HG02588 (cell line): ENCODE measurements at regions not wholly inside any gene's neighbourhood (a gene's known extent, or its start where the extent isn't known, plus 50 kb on each side); places are given as distances from the start of the nearest gene placed in this dataset.

Experiments used
- ATAC-seq: cut with Tn5 transposase; IDR thresholded peaks from one replicate; pipeline ENCODE4 v1.9.1; 2021; ENCODE audit warnings: mild to moderate bottlenecking, moderate library complexity; ENCODE audit not compliant: unreplicated experiment

DNA sequence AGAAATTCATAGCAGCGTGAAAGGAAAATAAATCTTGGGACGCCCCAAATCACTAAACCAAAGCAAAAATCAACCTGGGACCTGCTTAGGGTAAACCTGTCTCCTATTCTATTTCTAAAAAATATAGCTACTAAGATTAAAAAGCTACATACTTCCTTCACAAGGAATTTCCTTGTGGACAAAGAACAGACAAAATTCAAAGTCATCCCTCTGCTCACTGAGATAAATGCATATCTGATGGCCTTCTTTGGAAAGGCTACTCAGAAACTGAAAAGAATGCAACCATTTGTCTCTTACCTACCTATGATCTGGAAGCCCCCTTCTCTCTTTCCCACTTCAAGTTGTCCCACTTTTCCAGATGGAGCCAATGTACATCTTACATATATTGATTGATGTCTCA, 93.0 kb upstream of the CNOT2 start:
- ATAC-seq: no peak

DNA sequence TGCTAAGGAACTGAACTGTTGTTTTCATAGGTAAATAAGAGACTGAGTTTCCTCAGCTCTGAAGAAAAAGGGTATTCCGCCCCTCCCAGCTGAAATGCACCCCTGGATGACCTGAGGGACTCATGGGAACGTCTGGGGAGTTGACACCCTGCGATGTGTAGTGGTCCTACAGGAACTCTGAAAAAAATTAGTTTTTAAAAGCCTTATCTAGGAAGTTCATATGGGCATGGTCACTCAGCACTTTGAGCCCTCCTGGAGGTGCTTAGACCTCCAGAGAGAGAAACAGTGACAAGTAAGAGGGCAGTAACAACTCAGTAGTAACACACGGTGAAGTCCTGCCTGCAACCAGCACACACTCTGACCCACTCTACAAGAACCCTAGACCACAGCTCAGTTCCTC, 91.2 kb upstream of the CNOT2 start:
- no peak for ATAC-seq

DNA sequence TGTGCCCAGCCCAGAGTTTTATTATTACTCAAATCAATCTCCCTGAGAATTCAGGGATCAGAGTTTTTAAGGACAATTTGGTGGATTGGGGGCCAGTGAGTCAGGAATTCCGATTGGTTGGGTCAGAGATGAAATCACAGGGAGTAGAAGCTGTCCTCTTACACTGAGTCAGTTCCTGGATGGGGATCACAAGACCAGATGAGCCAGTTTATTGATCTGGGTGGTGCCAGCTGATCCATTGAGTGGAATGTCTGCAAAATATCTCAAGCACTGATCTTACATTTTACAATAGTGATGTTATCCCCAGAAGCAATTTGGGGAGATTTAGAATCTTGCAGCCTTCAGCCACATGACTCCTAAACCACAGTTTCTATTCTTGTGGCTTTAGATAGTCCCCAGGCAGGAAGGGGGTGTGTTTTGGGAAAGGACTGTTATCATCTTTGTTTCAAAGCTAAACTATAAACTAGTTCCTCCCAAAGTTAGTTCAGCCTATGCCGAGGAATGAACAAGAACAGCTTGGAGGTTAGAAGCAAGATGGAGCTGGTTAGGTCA, 89.1 kb upstream of the CNOT2 start:
- no peak for ATAC-seq

DNA sequence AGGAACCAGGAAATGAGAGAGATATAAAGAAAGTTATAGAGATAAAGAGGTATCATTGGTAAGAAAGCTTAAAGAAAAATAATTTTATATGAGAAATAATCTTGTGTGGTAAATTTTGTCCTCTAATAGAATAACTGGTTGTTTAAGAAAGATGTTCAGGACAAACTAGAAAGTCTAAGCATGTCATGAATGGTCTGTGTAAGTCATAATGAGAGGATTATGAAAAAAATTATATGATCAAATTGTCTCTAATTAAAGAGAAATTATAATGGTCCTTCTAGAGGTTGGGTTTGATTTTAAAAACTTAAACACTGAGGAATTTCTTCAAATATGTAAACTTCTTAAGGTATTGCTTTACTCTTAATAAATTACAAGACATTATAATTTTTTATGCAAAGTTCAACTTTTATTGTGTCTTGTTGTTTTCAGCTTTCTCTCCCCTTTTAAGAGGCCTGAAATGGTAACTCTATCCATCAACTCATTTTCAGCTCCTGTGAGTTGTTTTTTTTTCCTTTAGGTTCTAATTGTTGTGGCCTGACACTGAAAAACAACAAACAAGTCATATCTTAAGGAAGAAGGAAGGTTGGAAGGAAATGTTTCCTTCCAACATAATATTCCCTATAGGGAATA, 88.2 kb upstream of the CNOT2 start:
- ATAC-seq: no peak

DNA sequence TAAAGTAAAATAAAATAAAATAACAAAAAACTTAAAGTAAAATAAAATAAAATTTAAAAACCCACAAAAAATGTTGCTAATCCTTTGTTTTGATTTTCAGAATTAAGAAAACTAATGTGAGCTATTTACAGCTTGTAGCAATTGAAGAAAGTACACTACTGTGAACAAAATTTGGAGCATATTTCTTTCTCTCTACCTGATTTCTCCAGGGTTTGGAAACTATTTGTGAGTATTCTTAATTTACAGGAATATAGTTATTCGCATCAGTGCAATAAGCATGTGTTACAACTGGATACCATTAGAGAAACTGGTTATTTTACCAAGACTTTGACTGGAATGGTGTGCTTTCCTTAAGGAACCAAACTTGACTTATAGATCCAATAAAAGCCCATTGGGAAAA, 86.1 kb upstream of the CNOT2 start:
- no peak for ATAC-seq

DNA sequence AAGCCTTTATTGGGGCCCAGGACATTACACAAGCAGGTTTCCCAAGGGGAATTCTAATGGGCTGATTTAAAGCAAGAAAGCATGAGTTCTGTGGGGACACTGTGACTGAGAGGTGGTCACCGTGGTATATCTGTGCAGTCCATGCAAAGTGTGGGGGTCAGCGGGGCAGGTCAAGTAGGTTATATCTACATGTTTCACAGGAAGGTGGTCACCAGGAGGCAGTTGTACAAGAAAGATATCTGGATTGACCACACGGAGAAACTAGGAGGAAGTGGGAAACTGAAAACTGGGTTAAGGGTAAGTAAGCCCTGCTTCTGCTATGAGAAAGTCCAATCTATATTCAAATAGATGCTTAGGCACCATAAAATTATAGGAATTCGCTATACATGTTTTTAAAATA, 77.8 kb upstream of the CNOT2 start:
- ATAC-seq: no peak

DNA sequence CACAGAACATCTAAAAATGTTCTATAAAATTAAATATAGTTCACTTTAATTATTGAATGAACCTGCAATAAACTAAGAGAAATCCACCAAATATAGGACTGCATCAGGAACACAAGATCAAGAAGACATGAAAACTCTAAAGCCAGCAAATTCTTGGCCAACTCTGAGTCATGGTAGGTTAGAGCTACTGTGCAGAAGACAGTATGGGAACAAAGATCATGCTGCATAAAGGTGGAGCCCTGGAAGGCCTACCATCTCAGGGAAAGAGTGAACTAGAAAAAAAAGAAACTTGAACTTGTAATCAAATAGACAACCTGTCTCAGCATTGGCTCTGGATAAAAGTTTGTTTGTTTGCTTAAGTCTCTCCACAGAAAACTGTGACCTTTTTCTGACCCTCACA, 66.9 kb upstream of the CNOT2 start:
- ATAC-seq: no peak

DNA sequence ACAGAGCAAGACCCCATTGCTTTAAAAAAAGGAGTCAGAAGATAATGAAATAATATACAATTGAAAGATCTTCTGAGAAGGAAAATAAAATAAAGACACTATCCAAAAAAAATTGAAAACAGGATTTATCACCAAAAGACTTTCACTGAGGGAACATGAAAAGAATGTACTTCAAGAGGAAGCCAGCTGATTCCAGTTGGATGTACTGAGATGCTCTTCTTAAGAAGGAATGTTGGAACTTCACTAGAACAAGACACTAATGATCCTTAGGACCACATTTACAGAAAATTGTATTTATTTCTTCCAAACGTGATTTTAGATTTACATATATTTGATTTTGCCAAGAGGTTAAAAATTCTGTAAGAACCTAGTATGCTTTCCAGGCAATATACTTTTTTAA, 65.6 kb upstream of the CNOT2 start:
- ATAC-seq: no peak

DNA sequence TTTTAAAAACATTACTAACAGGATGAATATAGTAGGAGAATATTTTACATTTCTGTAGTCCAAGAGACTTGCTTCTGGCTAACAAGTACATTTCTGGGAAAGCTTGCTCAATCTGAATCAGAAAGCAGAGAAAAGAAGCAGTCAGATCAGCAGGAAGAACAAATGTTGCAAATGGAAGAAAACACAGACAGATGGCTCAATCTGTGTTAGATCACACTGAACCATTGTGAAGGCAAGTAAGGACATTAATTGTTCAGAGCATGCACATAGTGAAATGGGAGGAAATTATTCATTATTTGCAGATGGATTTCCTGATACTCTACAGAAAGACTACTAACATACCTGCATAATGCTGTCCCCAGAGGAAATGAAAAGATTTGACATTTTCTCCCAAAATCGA, 65.2 kb upstream of the CNOT2 start:
- no peak for ATAC-seq

DNA sequence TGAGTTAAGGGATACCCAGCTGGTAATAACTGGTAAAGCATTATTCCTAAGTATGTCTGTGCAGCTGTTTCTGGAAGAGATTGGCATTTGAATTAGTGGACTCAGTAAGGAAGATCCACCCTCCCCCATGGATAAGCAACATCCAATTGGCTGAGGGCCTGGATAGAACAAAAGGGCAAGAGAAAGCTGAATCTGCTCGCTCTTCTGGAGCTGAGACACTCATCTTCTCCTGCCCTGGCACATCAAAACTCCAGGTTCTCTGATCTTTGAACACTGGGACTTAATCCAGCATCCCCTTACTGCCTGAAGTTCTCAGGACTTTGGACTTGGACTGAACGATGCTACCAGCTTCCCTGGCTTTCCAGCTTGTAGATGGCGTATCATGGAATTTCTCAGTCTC, 63.1 kb upstream of the CNOT2 start:
- no peak for ATAC-seq

DNA sequence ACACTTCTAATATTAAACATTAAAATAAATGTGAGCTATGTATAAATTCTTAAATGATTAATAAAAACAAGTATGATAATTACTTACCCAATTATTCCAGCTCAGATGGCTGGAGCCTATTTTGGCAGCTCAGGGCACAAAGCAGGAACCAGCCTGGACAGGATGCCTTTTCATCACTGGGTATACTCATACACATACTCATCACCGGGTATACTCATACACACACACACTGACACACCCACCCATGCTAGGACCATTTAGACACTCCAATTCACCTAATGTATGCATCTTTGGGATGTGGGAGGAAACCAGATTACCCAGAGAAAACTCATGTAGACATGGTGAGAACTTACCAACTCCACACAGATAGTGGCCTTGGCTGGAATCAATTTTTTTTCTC, 57.9 kb upstream of the CNOT2 start:
- ATAC-seq: no peak

DNA sequence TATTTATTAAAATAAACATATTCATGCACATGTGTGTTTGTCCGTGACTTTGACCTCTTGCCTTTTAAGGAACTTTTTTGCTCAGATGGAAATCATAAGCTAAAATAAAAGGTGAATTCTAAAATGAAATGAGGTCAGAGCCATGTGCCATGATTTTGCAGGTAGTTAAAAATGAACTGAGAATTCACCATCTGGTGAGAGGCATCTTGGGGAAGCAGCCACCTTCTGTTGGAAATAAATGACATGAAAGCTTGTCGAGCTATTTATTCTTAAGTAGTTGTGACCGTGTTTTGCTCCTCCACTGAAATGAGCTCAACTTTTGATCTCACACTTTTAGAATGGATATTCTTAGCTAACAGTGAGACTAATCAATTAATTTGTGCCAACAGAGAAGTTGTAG, 56.8 kb upstream of the CNOT2 start:
- ATAC-seq: no peak

DNA sequence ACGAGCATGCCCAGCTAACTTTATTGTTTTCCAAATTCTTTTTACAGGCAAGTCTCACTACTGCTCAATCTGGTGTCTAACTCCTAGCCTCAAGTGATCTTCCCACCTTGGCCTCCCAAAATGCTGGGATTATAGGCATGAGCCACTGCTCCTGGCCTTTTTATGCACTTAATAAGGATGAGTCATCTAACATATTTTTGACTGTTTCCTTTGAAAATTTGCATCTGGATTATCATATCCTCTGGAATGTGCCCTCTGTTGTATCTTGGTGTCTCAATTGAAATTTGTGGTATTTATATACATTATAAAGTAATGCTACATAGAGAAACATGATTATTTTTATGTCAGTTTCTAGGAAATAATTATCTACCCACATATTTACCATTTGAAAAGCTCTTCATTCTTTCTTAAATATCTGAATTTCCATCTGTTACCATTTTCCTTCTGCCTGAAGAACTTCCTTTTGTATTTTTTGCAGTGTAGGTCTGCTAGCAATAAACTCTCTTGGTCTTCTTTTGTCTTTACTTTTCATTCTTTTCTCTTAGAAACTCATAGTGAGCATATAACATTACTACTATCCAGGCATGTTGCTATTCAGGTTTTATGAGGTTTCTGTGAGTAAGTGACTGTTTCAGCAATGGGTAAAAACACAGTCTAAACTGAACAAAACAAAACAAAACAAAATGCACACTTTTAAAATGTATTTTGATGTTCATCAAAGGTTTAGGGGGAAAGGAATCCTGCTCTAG, 52.8 kb upstream of the CNOT2 start:
- no peak for ATAC-seq
